ENCODE measurements at regions not wholly inside any gene's neighbourhood (a gene's known extent, or its start where the extent isn't known, plus 50 kb on each side); places are given as distances from the start of the nearest gene placed in this dataset.

- H3K36me3 ChIP-seq (ENCODE audit: insufficient read depth, low read length): no peaks in the 10 kb centered on the region
- no peak for ATAC-seq (ENCODE audit: insufficient read depth, low read depth)
- H3K27ac ChIP-seq (ENCODE audit: low read length): no peak overlapping the region
- no peak overlapping the region for H3K9ac ChIP-seq (ENCODE audit: low read depth, low read length)
- H3K27me3 ChIP-seq (ENCODE audit: insufficient read depth, low read length, poor library complexity): no peaks in the 10 kb centered on the region
- H3K4me1 ChIP-seq (ENCODE audit: insufficient read depth, low read length): no peaks in the 10 kb centered on the region
- H2AFZ ChIP-seq (ENCODE audit: low read depth, low read length): no peak overlapping the region
- no peak overlapping the region for H3K4me3 ChIP-seq (ENCODE audit: low read depth in 1 of 2, low read length in 2 of 2)
- H4K20me1 ChIP-seq (ENCODE audit: insufficient read depth, low read length): no peaks in the 10 kb centered on the region
- H3K79me2 ChIP-seq (ENCODE audit: insufficient read depth, low read length): no peaks in the 10 kb centered on the region
- H3K9me3 ChIP-seq (ENCODE audit: insufficient read depth, low read length, severe bottlenecking): no peaks in the 10 kb centered on the region
- TF ChIP-seq EZH2 (IDR thresholded peaks at IDR 0.05; ENCODE audit: borderline replicate concordance, low read depth, low read length, severe bottlenecking): no peak
- no peak for TF ChIP-seq CTCF (IDR thresholded peaks at IDR 0.05; ENCODE audit: borderline replicate concordance, extremely low read depth, low read length, poor library complexity, severe bottlenecking)
- no peak overlapping the region for H3K4me2 ChIP-seq (ENCODE audit: insufficient read depth, low read length)
- DNase-seq: no peak
These were observed 111.3 kb upstream of the PAPPA start for GRCh38 chr9:116042321-116042720.

GRCh38 chr9:116045083-116045482, 108.5 kb upstream of the PAPPA start:
- ATAC-seq (ENCODE audit: insufficient read depth, low read depth) (no peak), DNase-seq (no peak)
- Histone ChIP-seq H3K36me3 (ENCODE audit: insufficient read depth, low read length) (no peaks in the 10 kb centered on the region), H3K4me3 (ENCODE audit: low read depth in 1 of 2, low read length in 2 of 2) (no peak overlapping the region), H2AFZ (ENCODE audit: low read depth, low read length) (no peak overlapping the region), H3K9ac (ENCODE audit: low read depth, low read length) (no peak overlapping the region), H3K79me2 (ENCODE audit: insufficient read depth, low read length) (no peaks in the 10 kb centered on the region), H3K4me2 (ENCODE audit: insufficient read depth, low read length) (no peak overlapping the region), H3K27ac (ENCODE audit: low read length) (no peak overlapping the region), H3K27me3 (ENCODE audit: insufficient read depth, low read length, poor library complexity) (no peaks in the 10 kb centered on the region), H3K4me1 (ENCODE audit: insufficient read depth, low read length) (no peaks in the 10 kb centered on the region), H4K20me1 (ENCODE audit: insufficient read depth, low read length) (no peaks in the 10 kb centered on the region), H3K9me3 (ENCODE audit: insufficient read depth, low read length, severe bottlenecking) (no peaks in the 10 kb centered on the region)
- TF ChIP-seq EZH2 (IDR thresholded peaks at IDR 0.05; ENCODE audit: borderline replicate concordance, low read depth, low read length, severe bottlenecking) (no peak), CTCF (IDR thresholded peaks at IDR 0.05; ENCODE audit: borderline replicate concordance, extremely low read depth, low read length, poor library complexity, severe bottlenecking) (no peak)

- no peak overlapping the region for H3K9ac ChIP-seq (ENCODE audit: low read depth, low read length)
- H3K27ac ChIP-seq (ENCODE audit: low read length): no peak overlapping the region
- H3K4me2 ChIP-seq (ENCODE audit: insufficient read depth, low read length): no peak overlapping the region
- H3K36me3 ChIP-seq (ENCODE audit: insufficient read depth, low read length): no peaks in the 10 kb centered on the region
- TF ChIP-seq CTCF (IDR thresholded peaks at IDR 0.05; ENCODE audit: borderline replicate concordance, extremely low read depth, low read length, poor library complexity, severe bottlenecking) (no peak), EZH2 (IDR thresholded peaks at IDR 0.05; ENCODE audit: borderline replicate concordance, low read depth, low read length, severe bottlenecking) (no peak)
- no peak overlapping the region for H3K4me3 ChIP-seq (ENCODE audit: low read depth in 1 of 2, low read length in 2 of 2)
- no peaks in the 10 kb centered on the region for H3K79me2 ChIP-seq (ENCODE audit: insufficient read depth, low read length)
- no peak overlapping the region for H2AFZ ChIP-seq (ENCODE audit: low read depth, low read length)
- H4K20me1 ChIP-seq (ENCODE audit: insufficient read depth, low read length): no peaks in the 10 kb centered on the region
- DNase-seq (no peak), ATAC-seq (ENCODE audit: insufficient read depth, low read depth) (no peak)
- H3K4me1 ChIP-seq (ENCODE audit: insufficient read depth, low read length): no peaks in the 10 kb centered on the region
- H3K27me3 ChIP-seq (ENCODE audit: insufficient read depth, low read length, poor library complexity): no peaks in the 10 kb centered on the region
- no peaks in the 10 kb centered on the region for H3K9me3 ChIP-seq (ENCODE audit: insufficient read depth, low read length, severe bottlenecking)
These were observed 105.5 kb upstream of the PAPPA start for GRCh38 chr9:116048081-116048480.

- Histone ChIP-seq H3K79me2 (ENCODE audit: insufficient read depth, low read length) (no peaks in the 10 kb centered on the region), H3K4me1 (ENCODE audit: insufficient read depth, low read length) (no peaks in the 10 kb centered on the region), H3K4me3 (ENCODE audit: low read depth in 1 of 2, low read length in 2 of 2) (no peak overlapping the region), H3K27me3 (ENCODE audit: insufficient read depth, low read length, poor library complexity) (no peaks in the 10 kb centered on the region), H4K20me1 (ENCODE audit: insufficient read depth, low read length) (no peaks in the 10 kb centered on the region), H3K27ac (ENCODE audit: low read length) (no peak overlapping the region), H3K9ac (ENCODE audit: low read depth, low read length) (no peak overlapping the region), H3K36me3 (ENCODE audit: insufficient read depth, low read length) (no peaks in the 10 kb centered on the region), H2AFZ (ENCODE audit: low read depth, low read length) (no peak overlapping the region), H3K4me2 (ENCODE audit: insufficient read depth, low read length) (no peak overlapping the region), H3K9me3 (ENCODE audit: insufficient read depth, low read length, severe bottlenecking) (no peaks in the 10 kb centered on the region)
- no peak for ATAC-seq (ENCODE audit: insufficient read depth, low read depth)
- DNase-seq: no peak
- no peak for TF ChIP-seq EZH2 (IDR thresholded peaks at IDR 0.05; ENCODE audit: borderline replicate concordance, low read depth, low read length, severe bottlenecking)
- no peak for TF ChIP-seq CTCF (IDR thresholded peaks at IDR 0.05; ENCODE audit: borderline replicate concordance, extremely low read depth, low read length, poor library complexity, severe bottlenecking)
These were observed 104.1 kb upstream of the PAPPA start for GRCh38 chr9:116049456-116049855.

Measured in DND-41 (cell line).